Loucy (cell line): ENCODE measurements at regions not wholly inside any gene's neighbourhood (a gene's known extent, or its start where the extent isn't known, plus 50 kb on each side); places are given as distances from the start of the nearest gene placed in this dataset.

ENCODE experiments used
- H2AFZ ChIP-seq: fragments of 200-600 bp; sonication (generic); 2 replicates; pipeline ENCODE4 v1.6.0; 2016; ENCODE audit warnings: antibody characterized with exemption, mild to moderate bottlenecking, low read length, moderate library complexity
- H3F3A ChIP-seq: fragments of 200-600 bp; 2 replicates; pipeline ENCODE4 v1.6.0; 2016; ENCODE audit warnings: antibody characterized with exemption, low read depth, mild to moderate bottlenecking
- H3K27me3 ChIP-seq: fragments of 200-600 bp; sonication (generic); 2 replicates; pipeline ENCODE4 v1.6.1; 2014; ENCODE audit warnings: low read length, mild to moderate bottlenecking; ENCODE audit not compliant: insufficient read depth, poor library complexity, severe bottlenecking
- H3K36me3 ChIP-seq: fragments of 200-600 bp; sonication (generic); 2 replicates; pipeline ENCODE4 v1.6.1; 2016; ENCODE audit warnings: low read length; ENCODE audit not compliant: insufficient read depth
- H3K4me1 ChIP-seq: fragments of 200-600 bp; sonication (generic); 2 replicates; pipeline ENCODE4 v1.5.1; 2014; ENCODE audit warnings: low read length, mild to moderate bottlenecking; ENCODE audit not compliant: insufficient read depth, poor library complexity, severe bottlenecking
- H3K4me2 ChIP-seq: fragments of 200-600 bp; sonication (generic); 2 replicates; pipeline ENCODE4 v1.6.0; 2014; ENCODE audit warnings: antibody characterized with exemption, low read length, low read depth, mild to moderate bottlenecking; ENCODE audit not compliant: poor library complexity, severe bottlenecking
- H3K4me3 ChIP-seq: fragments of 200-600 bp; sonication (generic); 2 replicates; pipeline ENCODE4 v1.5.1; 2014; ENCODE audit warnings: low read length, mild to moderate bottlenecking, mixed read lengths; ENCODE audit not compliant: poor library complexity, severe bottlenecking
- H3K79me2 ChIP-seq: fragments of 200-600 bp; sonication (generic); 2 replicates; pipeline ENCODE4 v1.6.1; 2014; ENCODE audit warnings: low read length; ENCODE audit not compliant: insufficient read depth
- H3K9ac ChIP-seq: fragments of 200-600 bp; sonication (generic); 2 replicates; pipeline ENCODE4 v1.6.0; 2014; ENCODE audit warnings: mild to moderate bottlenecking, low read depth, low read length, moderate library complexity; ENCODE audit not compliant: poor library complexity, severe bottlenecking
- H3K9me2 ChIP-seq: fragments of 200-600 bp; sonication (generic); replicated peaks from 2 replicates; pipeline ENCODE4 v1.6.1; 2016; ENCODE audit warnings: low read depth, low read length, mixed read lengths
- H3K9me3 ChIP-seq: fragments of 200-600 bp; sonication (generic); 2 replicates; pipeline ENCODE4 v1.6.1; 2014; ENCODE audit warnings: mild to moderate bottlenecking, antibody characterized with exemption, low read length, low read depth; ENCODE audit not compliant: insufficient read depth
- H4K20me1 ChIP-seq: fragments of 200-600 bp; sonication (generic); 2 replicates; pipeline ENCODE4 v1.6.0; 2014; ENCODE audit warnings: antibody characterized with exemption, low read length, mild to moderate bottlenecking; ENCODE audit not compliant: insufficient read depth, poor library complexity, severe bottlenecking
- EZH2phosphoT487 ChIP-seq: fragments of 200-600 bp; IDR thresholded peaks from 2 replicates; pipeline ENCODE4 v1.6.1; 2018; ENCODE audit warnings: antibody characterized with exemption, mild to moderate bottlenecking, moderate library complexity, borderline replicate concordance
- TF ChIP-seq, protein P1 (sequence below): fragments of 200-600 bp; sonication (generic); conservative IDR thresholded peaks from 2 replicates; pipeline ENCODE4 v1.5.1; 2014; ENCODE audit warnings: mild to moderate bottlenecking, antibody characterized with exemption, low read length

DNA sequence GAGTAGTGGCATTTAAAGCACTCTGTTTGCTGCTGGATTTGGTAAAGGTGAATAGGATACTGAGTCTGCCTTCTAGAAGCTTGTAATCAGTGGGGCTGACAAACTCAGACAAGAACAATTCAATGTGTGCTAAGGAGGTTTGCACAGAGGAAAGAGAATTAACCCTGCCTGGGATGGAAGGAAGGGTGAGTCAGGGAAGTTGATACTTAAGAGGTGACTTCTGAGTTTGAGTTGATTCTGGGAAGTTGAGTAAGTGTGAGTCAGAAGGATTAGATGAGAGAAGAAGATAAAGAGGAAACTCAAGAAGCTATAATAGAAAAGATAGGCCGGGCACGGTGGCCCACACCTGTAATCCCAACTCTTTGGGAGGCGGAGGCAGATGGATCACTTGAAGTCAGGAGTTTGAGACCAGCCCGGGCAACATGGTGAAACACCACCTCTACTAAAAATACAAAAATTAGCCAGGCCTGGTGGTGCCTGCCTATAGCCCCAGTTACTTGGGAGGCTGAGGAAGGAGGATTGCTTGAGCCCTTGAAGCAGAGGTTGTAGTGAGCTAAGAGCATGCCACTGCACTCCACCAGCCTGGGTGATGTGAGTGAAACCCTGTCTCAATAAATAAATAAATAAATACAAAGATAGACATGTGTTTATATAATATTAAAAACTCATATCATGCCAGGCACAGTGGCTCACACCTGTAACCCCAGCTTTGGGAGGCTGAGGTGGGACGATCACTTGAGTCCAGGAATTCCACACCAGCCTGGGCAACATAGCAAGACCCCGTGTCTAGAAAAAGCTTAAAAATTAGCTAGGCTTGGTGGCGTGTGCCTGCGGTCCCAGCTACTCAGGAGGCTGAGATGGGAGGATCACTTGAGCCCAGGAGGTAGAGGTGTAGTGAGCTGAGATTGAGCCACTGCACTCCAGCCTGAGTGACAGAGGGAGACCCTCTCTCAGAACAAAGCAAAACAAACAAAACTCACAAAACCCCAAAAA lies 126.8 kb upstream of the CPM start:
- Histone ChIP-seq H4K20me1 (no peaks in the 10 kb centered on the region), H3K27me3 (no peaks in the 10 kb centered on the region), H3F3A (no peaks in the 10 kb centered on the region), H3K4me2 (no peak overlapping the region), H2AFZ (no peak overlapping the region), H3K9ac (no peak overlapping the region), H3K36me3 (no peaks in the 10 kb centered on the region), H3K79me2 (no peaks in the 10 kb centered on the region), H3K9me2 (no peaks in the 10 kb centered on the region), H3K4me1 (no peaks in the 10 kb centered on the region), H3K4me3 (no peak overlapping the region), H3K9me3 (no peaks in the 10 kb centered on the region)
- no peak for TF ChIP-seq EZH2phosphoT487
- TF ChIP-seq, protein P1, sequence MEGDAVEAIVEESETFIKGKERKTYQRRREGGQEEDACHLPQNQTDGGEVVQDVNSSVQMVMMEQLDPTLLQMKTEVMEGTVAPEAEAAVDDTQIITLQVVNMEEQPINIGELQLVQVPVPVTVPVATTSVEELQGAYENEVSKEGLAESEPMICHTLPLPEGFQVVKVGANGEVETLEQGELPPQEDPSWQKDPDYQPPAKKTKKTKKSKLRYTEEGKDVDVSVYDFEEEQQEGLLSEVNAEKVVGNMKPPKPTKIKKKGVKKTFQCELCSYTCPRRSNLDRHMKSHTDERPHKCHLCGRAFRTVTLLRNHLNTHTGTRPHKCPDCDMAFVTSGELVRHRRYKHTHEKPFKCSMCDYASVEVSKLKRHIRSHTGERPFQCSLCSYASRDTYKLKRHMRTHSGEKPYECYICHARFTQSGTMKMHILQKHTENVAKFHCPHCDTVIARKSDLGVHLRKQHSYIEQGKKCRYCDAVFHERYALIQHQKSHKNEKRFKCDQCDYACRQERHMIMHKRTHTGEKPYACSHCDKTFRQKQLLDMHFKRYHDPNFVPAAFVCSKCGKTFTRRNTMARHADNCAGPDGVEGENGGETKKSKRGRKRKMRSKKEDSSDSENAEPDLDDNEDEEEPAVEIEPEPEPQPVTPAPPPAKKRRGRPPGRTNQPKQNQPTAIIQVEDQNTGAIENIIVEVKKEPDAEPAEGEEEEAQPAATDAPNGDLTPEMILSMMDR: no peak

DNA sequence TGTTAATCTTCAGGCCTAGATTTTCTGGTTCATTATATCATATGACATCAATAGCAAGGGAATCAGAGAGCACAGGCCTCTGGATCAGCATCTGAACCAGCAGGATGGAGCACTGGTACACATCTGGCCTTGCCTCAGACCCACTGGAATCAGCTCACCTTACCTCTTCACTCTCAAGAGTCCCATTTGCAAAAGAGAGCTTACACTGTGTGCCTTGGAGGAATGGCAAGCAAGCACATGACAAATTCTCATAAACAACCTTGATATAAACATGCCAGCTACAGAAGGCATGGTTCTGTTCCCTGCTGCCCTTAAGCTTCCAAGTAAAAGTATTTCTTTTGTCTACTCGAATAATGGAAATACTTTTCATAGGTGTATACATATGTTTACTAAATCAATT lies 128.6 kb upstream of the CPM start:
- Histone ChIP-seq H3F3A (no peaks in the 10 kb centered on the region), H3K79me2 (no peaks in the 10 kb centered on the region), H3K4me3 (no peak overlapping the region), H3K9me2 (no peaks in the 10 kb centered on the region), H3K9me3 (no peaks in the 10 kb centered on the region), H3K36me3 (no peaks in the 10 kb centered on the region), H4K20me1 (no peaks in the 10 kb centered on the region), H3K27me3 (no peaks in the 10 kb centered on the region), H3K4me2 (no peak overlapping the region), H3K9ac (no peak overlapping the region), H3K4me1 (no peaks in the 10 kb centered on the region), H2AFZ (no peak overlapping the region)
- TF ChIP-seq EZH2phosphoT487: no peak

DNA sequence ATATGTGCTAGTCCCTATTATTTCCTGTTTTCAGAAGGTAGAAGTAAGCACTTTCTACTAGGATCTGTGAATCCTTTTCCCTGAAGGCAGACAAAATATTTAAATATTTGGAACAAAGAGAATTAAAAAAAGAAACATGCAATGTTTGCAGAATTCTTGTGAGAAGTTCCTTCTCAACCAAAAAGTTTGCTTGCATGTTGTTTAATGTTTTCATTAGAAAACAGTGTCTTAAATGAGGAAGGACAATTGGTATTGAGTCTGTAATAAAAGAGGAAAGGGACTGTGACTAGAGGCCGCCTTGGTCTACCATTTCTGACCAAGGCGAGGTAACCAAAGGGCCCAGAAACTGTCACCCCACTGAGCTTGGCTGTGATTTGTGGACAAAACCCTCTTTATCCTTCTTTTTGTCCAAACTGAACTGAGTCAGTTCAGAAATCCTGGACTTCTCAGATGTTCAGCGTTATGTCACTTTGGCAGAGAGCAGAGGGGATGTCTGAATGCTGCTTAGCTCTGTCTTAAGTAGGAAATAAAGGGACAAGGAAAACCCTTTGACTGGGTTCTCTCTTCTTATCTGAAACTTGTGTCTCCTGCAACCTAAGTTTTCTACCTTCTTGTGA lies 129.8 kb upstream of the CPM start:
- Histone ChIP-seq H2AFZ (0 out of 2 replicates have a peak overlapping the region, but pooled peaks have one; percentile 5), H3K9me3 (no peaks in the 10 kb centered on the region), H3K4me2 (no peak overlapping the region), H3K4me3 (no peak overlapping the region), H3K4me1 (no peaks in the 10 kb centered on the region), H3K79me2 (no peaks in the 10 kb centered on the region), H3K9me2 (no peaks in the 10 kb centered on the region), H3K36me3 (no peaks in the 10 kb centered on the region), H3K27me3 (no peaks in the 10 kb centered on the region), H3F3A (no peaks in the 10 kb centered on the region), H4K20me1 (no peaks in the 10 kb centered on the region), H3K9ac (no peak overlapping the region)
- no peak for TF ChIP-seq EZH2phosphoT487

DNA sequence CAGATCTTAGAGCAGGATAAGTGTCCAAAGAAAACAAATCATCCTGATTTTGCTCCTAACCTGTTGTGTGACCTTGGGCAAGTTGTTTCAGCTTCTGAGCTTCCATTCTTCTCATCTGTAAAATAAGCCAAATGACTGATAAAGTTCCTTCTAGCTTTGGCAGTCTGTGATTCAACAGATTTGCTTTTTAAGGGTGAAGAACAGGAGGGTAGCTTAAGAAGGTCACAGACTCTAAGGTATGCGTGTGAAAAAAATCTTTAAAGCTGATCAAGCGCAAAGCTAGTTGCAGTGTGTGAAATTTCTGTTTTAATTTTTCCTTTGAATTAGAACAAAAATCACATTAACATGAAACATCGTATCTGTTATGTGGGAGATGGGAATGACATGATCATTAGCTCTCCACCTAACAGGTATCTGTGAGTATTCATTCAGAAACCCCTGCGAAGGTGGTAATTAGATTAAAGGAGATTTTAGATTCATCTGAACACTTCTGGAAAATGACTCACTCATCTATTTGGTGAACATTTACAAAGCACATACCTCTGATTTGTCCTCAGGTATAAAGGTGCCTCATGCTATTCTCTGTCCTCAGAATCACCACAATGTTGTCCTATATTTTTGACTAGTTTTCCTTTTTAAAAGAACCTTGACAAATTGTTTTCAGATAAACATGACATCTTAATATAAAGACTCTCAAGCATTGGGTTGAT lies 131.9 kb upstream of the CPM start:
- no peaks in the 10 kb centered on the region for H3K27me3 ChIP-seq
- no peaks in the 10 kb centered on the region for H3K9me2 ChIP-seq
- no peaks in the 10 kb centered on the region for H3K36me3 ChIP-seq
- no peak overlapping the region for H3K4me2 ChIP-seq
- H4K20me1 ChIP-seq: no peaks in the 10 kb centered on the region
- no peak overlapping the region for H3K4me3 ChIP-seq
- TF ChIP-seq, protein P1: no peak
- TF ChIP-seq EZH2phosphoT487: no peak
- no peaks in the 10 kb centered on the region for H3K79me2 ChIP-seq
- no peak overlapping the region for H3K9ac ChIP-seq
- H3F3A ChIP-seq: no peaks in the 10 kb centered on the region
- H2AFZ ChIP-seq: no peak overlapping the region
- no peaks in the 10 kb centered on the region for H3K4me1 ChIP-seq
- H3K9me3 ChIP-seq: no peaks in the 10 kb centered on the region
